ENCODE measurements at regions not wholly inside any gene's neighbourhood (a gene's known extent, or its start where the extent isn't known, plus 50 kb on each side); places are given as distances from the start of the nearest gene placed in this dataset.

GRCh38 chr2:5592916-5593315, 99.3 kb upstream of the SOX11 start:
- TF ChIP-seq CTCF (IDR thresholded peaks at IDR 0.05; ENCODE audit: low read depth, low read length) (no peak), EZH2phosphoT487 (IDR thresholded peaks at IDR 0.05; ENCODE audit: low read depth) (no peak)

All from OCI-LY3 (cell line).